ENCODE measurements at regions not wholly inside any gene's neighbourhood (a gene's known extent, or its start where the extent isn't known, plus 50 kb on each side); places are given as distances from the start of the nearest gene placed in this dataset.

DNA sequence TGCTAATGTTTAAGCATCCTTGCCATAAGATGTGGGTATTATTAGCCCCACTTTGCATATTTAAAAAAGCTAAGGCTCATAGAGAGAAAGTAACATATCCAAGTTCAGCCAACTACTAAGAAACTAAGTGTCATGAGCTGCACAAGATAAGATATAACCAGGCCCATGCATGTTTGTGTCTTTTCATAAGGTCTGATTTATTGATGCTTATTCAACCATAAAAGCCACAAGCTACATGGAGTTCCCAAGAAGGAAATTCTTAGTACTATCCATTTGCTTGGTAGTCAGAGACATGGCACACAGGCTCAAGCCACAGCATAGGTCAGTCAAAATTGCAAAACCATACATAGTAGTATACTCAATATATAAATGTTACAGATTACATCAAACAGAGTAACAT is 488.5 kb downstream of the SOX6 start:
- TF ChIP-seq POLR2A (IDR thresholded peaks at IDR 0.05; ENCODE audit: low read depth, low read length), result no peak
- FAIRE-seq (no peak), DNase-seq (ENCODE audit: insufficient read length, low spot score) (no peak)

DNA sequence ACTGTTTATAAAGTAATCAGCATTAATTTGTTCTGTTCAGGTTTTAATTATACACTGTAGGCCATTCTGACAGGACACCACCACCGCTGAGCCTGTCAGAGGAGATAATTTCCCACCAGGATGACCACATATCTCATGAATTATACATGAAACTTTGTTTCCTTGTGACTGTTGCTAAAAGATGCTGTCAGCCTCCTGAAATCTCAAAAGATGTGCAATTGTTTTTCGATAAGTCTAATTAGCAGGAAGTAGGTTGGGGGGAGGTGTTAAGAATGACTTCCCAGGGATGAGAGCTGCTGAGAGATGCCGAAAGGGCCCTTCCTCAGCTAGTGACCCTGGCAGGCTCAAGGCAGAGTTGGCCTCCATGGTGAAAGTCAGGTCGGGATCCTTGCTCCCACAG is 485.4 kb downstream of the SOX6 start:
- FAIRE-seq (no peak), DNase-seq (ENCODE audit: insufficient read length, low spot score) (no peak)
- TF ChIP-seq POLR2A (IDR thresholded peaks at IDR 0.05; ENCODE audit: low read depth, low read length), result no peak

DNA sequence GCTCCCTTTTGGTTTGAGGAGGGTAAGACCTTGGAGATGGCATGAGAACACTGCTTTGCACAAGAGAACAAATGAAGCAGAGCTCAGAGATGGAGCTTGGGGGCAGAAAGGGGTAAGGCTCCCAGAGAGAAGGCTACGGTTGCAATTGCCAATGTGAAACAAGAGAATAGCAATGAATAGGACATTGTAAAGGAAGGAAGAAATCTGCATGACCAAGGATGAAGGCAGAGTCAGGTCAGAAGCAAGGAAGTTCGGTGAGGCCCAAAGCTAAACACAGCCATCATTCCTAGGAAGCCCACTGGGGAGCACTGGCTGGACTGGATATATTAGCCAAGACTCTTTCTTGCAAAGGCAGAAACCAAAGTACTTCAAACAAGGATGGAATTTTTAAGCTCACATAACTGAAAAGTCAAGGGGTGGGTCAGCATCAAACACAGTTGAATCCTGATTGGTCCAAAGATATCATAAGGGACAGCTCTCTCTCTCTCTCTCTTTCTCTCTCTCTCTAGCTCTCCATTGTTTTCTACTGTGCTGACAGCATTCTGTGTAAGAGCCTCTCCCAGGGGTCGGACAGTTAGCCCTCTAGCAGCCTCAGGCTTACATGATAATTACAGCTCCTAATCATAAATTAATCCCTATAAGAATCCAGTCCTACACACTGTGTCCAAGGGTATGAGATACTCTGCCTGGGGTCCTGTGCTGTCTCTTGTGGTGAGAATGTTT is 484.3 kb downstream of the SOX6 start:
- DNase-seq (ENCODE audit: insufficient read length, low spot score) (no peak), FAIRE-seq (no peak)
- no peak for TF ChIP-seq POLR2A (IDR thresholded peaks at IDR 0.05; ENCODE audit: low read depth, low read length)

DNA sequence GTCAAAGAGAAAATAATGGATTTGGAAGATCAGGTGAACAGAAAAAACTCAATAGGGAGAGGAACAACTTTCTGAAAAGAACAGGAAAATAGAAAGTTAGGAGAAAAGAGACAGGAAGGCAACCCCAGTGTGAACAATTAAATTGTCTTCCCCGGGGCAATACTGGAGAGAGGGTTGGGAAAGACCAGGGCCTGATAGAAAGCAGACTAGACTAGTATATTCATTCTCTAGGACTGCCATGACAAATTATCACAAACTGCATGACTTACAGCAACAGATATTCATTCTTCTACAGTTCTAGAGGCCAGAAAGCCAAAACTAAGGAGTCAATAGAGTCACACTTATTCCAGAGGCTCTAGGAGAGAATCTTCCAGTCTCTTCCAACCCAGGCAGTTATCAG is 482.8 kb downstream of the SOX6 start:
- DNase-seq (ENCODE audit: insufficient read length, low spot score) (no peak), FAIRE-seq (no peak)
- no peak for TF ChIP-seq POLR2A (IDR thresholded peaks at IDR 0.05; ENCODE audit: low read depth, low read length)

DNA sequence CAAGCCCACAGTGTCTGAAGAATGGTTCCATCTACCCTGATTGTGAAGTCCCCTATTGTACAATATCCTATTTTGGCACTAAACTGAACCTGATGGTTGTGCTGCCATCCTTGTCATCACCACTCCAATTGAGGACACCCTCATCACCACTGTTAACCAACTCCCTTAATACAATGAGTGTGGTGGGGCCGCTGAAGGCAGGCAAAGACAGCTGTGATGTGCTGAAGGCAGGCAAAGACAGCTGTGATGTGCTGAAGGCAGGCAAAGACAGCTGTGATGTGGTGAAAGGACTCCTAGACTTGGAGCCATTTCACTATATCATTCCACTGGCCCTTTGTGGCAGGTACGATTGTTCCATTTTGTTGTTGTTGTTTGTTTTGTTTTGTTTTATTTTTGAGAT is 481.6 kb downstream of the SOX6 start:
- no peak for TF ChIP-seq POLR2A (IDR thresholded peaks at IDR 0.05; ENCODE audit: low read depth, low read length)
- DNase-seq (ENCODE audit: insufficient read length, low spot score), result no peak
- no peak for FAIRE-seq

DNA sequence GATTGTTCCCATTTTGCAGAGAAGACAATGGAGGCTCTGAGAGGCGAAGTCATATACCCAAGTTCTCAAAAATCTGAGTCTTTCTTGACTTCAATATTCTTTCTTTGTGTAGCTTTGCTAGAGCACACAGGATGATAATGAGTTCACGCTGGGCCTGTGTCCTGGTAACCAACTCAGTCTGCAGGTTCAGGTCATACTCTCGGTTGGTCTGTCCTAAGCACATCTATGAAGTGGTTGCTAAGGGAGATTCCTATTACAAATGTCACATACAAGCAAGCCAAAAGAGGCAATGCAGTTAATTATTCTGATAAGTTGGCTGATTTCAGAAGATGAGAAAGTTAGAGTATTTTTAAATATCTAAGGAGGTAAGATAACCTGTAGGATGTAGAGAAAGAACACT is 481.0 kb downstream of the SOX6 start:
- no peak for DNase-seq (ENCODE audit: insufficient read length, low spot score)
- no peak for FAIRE-seq
- no peak for TF ChIP-seq POLR2A (IDR thresholded peaks at IDR 0.05; ENCODE audit: low read depth, low read length)

DNA sequence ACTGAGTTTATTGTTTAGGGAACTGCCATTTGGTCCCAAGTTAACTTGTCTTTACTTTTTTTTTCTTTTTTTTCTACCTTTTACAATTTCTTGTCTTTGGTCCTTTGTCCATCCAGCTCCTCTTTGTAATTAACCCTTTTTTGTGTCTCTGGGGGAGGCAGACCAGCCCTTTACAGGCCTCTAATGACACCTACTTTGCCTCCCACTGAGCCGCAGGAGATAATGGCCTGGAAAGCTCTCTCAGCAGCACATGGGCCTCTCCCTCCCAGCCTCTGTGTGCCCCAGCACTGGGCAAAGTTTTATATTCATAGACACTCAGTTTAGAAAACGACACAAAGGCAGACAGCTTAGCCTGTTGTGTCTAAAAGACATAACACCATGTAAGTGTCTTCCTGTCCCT is 480.4 kb downstream of the SOX6 start:
- FAIRE-seq (no peak), DNase-seq (ENCODE audit: insufficient read length, low spot score) (no peak)
- TF ChIP-seq POLR2A (IDR thresholded peaks at IDR 0.05; ENCODE audit: low read depth, low read length), result no peak

DNA sequence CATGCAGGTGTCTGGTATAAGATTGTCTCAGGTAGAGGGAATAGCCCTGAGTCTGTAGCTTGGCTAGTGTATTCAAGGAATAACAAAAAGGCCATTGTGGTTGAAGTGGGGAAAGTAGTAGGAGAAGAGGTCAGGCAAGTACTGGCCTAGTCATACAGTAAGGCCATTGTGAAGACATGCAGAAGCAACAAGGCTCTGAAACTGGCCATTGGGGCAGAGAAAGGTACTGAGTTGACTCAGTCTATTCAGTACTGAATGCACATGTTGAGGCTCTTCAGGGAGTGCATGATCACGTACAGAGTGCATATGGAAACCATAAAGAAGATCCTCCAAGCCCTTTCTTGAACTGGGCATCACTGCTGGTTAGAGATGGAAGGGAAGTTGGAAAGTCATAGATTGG is 477.6 kb downstream of the SOX6 start:
- FAIRE-seq, result no peak
- no peak for TF ChIP-seq POLR2A (IDR thresholded peaks at IDR 0.05; ENCODE audit: low read depth, low read length)

DNA sequence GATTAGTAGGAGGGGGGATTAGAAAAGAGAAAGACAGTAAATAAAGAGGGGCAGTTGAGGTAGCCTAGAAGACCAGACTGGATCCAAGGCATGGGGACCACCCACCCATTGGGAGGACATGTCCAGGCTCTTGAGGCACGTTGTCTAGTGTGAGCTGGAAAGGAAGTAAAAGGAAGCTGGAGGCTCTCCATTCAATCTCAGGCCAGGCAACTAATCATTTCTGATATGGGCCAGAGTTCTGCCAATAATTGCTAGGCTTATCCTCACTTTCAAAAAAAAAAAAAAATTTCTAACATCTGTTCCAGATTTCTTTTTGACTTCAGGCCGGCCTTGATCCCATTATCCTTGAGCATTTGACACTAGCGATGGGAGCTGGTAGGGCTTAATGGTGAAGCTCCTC is 476.1 kb downstream of the SOX6 start:
- DNase-seq (ENCODE audit: insufficient read length, low spot score), result no peak
- no peak for FAIRE-seq
- no peak for TF ChIP-seq POLR2A (IDR thresholded peaks at IDR 0.05; ENCODE audit: low read depth, low read length)

More for the DNA sequence above, 477.6 kb downstream of the SOX6 start:
- DNase-seq (ENCODE audit: insufficient read length, low spot score), result no peak

DNA sequence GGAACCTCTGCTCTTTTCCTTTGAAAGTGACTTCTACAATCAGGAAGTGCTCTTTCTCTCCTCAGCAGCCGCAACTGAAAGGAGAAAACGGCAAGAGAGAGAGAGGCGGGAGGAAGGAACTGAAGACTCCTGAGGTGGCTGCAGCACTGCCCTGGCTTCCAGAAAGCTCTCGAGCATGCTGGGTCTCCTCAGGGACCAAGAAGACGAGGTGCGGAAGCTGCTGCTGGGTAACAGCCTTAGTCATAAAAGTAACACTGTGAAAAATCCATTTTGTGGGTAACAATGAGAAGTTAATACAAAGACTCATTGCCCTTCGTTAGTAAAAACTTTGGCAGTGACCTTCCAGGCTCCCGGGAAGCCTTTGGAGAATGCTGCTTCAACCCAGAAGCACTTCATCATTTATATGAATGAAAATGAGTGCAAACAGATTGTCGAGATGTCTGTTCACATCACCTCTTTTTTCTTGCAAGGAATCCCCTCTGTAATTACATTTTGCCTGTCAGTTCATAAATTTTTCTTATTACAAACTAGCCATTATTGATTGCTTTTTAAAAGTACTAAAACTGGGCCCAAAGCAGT is 473.4 kb downstream of the SOX6 start:
- no peak for DNase-seq (ENCODE audit: insufficient read length, low spot score)
- no peak for TF ChIP-seq POLR2A (IDR thresholded peaks at IDR 0.05; ENCODE audit: low read depth, low read length)
- FAIRE-seq, result no peak

DNA sequence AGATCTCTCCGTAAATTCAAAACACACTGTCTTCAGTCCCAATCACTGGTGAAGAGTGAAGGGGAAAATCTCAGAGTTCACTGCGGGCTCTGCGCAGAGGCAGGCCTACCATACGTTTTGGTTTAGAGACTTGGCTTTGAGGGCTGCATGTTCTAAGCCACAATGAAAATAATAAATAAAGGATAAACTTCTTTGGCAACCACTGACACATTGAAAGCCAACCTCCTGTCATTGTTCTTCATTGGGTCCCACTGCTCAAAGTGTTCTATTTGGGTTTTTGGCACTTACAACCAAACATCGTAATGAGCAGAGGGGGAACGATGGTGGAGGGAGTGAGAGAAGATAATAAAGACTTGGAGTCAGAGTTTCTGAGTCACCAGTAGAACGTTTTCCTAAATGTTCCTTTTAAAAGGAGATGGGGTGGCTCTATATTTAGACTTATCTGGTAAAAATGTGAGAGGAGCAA is 472.9 kb downstream of the SOX6 start:
- no peak for DNase-seq (ENCODE audit: insufficient read length, low spot score)
- no peak for FAIRE-seq
- no peak for TF ChIP-seq POLR2A (IDR thresholded peaks at IDR 0.05; ENCODE audit: low read depth, low read length)

DNA sequence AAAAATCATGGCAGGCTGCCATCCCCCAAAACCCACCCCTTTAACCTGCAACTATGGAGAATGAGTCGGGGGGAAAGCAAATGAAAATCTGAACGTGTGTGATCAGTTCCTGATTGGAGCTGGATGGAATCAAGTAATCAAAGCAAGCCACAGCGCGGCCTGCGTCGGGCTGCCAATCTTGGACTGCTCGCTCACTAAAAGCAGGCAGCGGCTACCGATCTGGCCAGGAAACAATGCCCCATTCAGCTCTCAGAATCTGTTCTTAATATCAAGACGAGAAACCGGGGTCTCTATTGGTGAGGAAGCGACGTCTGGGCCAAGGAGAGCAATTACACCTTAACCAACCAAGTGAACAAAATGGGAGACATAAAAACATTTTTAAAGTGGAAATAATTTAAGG is 472.2 kb downstream of the SOX6 start:
- FAIRE-seq, result no peak
- no peak for TF ChIP-seq POLR2A (IDR thresholded peaks at IDR 0.05; ENCODE audit: low read depth, low read length)
- no peak for DNase-seq (ENCODE audit: insufficient read length, low spot score)

DNA sequence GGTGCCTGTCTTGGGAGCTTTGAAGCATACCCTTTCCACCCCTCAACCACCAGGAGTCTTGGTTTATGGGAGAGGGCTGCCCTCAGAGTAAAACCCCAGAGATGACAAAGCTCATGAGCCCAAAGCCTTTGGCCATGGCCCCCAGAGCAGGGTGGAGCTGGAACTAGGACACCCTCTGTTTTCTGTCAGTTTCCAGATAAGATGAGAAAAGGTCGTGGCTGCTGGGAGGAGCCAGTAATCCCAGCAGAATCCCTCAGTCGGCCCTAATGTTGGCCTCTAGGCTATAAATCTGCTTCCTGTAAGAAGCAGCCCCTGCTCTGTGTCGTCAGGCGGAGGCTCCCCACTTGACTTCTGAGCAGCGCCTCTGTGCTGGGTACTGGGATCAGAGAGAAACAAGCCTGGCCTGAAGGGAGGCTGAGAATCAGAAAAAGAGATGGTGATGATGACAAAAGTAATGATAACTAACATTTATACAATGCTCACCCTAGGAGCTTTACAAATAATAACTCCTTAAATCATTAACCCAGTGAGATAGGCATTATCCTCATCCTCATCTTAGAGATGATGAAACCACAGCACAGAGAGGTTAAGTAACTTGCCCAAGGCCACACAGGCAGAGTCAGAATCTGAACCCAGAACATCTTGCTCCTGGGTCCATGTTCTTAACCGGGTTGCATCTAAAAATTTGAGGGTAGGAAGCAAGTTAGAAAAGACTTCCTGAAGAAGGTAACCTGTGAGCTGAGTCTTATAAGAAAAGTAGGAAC is 471.4 kb downstream of the SOX6 start:
- FAIRE-seq (no peak), DNase-seq (ENCODE audit: insufficient read length, low spot score) (no peak)
- no peak for TF ChIP-seq POLR2A (IDR thresholded peaks at IDR 0.05; ENCODE audit: low read depth, low read length)

DNA sequence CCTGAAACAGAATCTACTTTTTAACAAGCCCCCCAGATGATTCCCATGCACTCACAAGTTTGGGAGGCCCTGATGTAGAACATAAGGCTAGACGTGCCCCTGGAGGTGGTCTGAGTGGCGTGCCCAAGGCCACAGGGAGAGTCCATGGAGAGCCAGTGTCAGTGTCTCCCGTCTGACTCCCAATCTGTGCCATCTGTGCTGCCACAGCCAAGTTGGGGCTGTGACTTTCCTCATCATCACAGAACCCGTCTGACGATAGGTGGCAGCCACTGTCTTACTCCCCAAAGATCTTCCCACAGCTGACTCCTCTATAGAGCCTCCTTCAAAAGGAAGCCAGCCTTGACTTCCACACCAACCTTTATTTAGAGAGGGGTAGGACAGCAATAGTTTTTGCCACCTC is 470.5 kb downstream of the SOX6 start:
- no peak for DNase-seq (ENCODE audit: insufficient read length, low spot score)
- no peak for TF ChIP-seq POLR2A (IDR thresholded peaks at IDR 0.05; ENCODE audit: low read depth, low read length)
- no peak for FAIRE-seq

DNA sequence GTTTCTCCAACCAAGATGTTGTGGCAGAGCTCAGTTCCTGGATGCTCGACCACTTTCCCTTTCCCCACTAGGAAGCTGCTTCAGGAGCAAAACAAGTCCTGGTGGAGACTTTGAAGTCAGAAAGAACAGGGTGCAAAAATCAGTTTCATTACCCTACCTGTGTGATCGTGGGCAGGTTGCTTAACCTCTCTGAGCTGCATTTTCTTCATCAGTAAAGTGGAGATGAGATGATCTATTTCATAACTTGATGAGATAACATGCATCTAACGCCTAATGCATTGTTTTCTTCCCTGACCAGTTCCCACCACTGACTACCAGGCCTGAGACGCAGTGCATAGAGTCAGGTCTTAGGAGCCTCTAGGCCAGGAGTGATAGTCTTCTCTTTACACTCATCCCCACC is 470.0 kb downstream of the SOX6 start:
- no peak for FAIRE-seq
- TF ChIP-seq POLR2A (IDR thresholded peaks at IDR 0.05; ENCODE audit: low read depth, low read length), result no peak

More for the DNA sequence above, 470.0 kb downstream of the SOX6 start:
- no peak for DNase-seq (ENCODE audit: insufficient read length, low spot score)

Data from H54 (cell line).